Memory B cell (primary cell): ENCODE measurements at regions not wholly inside any gene's neighbourhood (a gene's known extent, or its start where the extent isn't known, plus 50 kb on each side); places are given as distances from the start of the nearest gene placed in this dataset.
"Not testable (repeated sequence)": the region's sequence is repeated elsewhere in the genome, so short reads cannot be mapped to it uniquely, and the experiment has no call there.

Experiments used
- ATAC-seq: fragments of 150-1000 bp; cut with Tn5 transposase; 2 replicates; pipeline ENCODE4 v1.10.0; 2021; ENCODE audit warnings: low read depth, mild to moderate bottlenecking, moderate library complexity
- DNase-seq, 2 donors: peaks; one replicate each; pipeline ENCODE4 v3.0.0; 2022; ENCODE audit warnings: low spot score in 2 of 2
- H3K27ac Mint-ChIP-seq: one replicate; pipeline ENCODE4 v1.8.0; 2022; ENCODE audit warnings: mild to moderate bottlenecking, moderate library complexity, mixed read lengths
- H3K27me3 Mint-ChIP-seq: one replicate; pipeline ENCODE4 v1.8.0; 2022; ENCODE audit warnings: mixed read lengths
- H3K36me3 Mint-ChIP-seq: one replicate; pipeline ENCODE4 v1.8.0; 2022; ENCODE audit warnings: mild to moderate bottlenecking, mixed read lengths
- H3K4me1 Mint-ChIP-seq: one replicate; pipeline ENCODE4 v1.8.0; 2022; ENCODE audit warnings: mixed read lengths
- H3K4me3 Mint-ChIP-seq: one replicate; pipeline ENCODE4 v1.8.0; 2022; ENCODE audit warnings: mild to moderate bottlenecking, moderate library complexity, mixed read lengths
- H3K9me3 Mint-ChIP-seq: one replicate; pipeline ENCODE4 v1.8.0; 2022; ENCODE audit warnings: mixed read lengths

- ATAC-seq (no peak), DNase-seq (no peak)
- H3K27ac Mint-ChIP-seq: no peak overlapping the region
- H3K4me1 Mint-ChIP-seq: no peaks in the 10 kb centered on the region
- H3K9me3 Mint-ChIP-seq: peaks cover 8% of the 10 kb centered on the region
- H3K4me3 Mint-ChIP-seq: no peak overlapping the region
- H3K36me3 Mint-ChIP-seq: no peaks in the 10 kb centered on the region
- no peaks in the 10 kb centered on the region for H3K27me3 Mint-ChIP-seq
Measured at GRCh38 chr18:29779096-29779495, 1263.4 kb downstream of the DSC3 start.

- Mint-ChIP-seq H3K4me1 (no peaks in the 10 kb centered on the region), H3K27me3 (no peaks in the 10 kb centered on the region), H3K27ac (no peak overlapping the region), H3K9me3 (peaks cover 12% of the 10 kb centered on the region), H3K4me3 (no peak overlapping the region), H3K36me3 (no peaks in the 10 kb centered on the region)
- DNase-seq: no peak
- no peak for ATAC-seq
Measured at GRCh38 chr18:29753379-29753778, 1289.2 kb downstream of the DSC3 start.

- DNase-seq (no peak), ATAC-seq (no peak)
- Mint-ChIP-seq H3K4me3 (no peak overlapping the region), H3K27me3 (no peaks in the 10 kb centered on the region), H3K36me3 (no peaks in the 10 kb centered on the region), H3K27ac (no peak overlapping the region), H3K4me1 (no peaks in the 10 kb centered on the region), H3K9me3 (peaks cover 13% of the 10 kb centered on the region)
Measured at GRCh38 chr18:29749704-29750103, 1292.8 kb downstream of the DSC3 start.

GRCh38 chr18:29741461-29741860, 1301.1 kb downstream of the DSC3 start:
- Mint-ChIP-seq H3K36me3 (no peaks in the 10 kb centered on the region), H3K27ac (no peak overlapping the region), H3K27me3 (no peaks in the 10 kb centered on the region), H3K4me3 (no peak overlapping the region), H3K4me1 (no peaks in the 10 kb centered on the region), H3K9me3 (no peaks in the 10 kb centered on the region)
- ATAC-seq (no peak), DNase-seq (no peak)

- no peak overlapping the region for H3K4me3 Mint-ChIP-seq
- H3K27ac Mint-ChIP-seq: no peak overlapping the region
- DNase-seq: no peak
- peaks cover 4% of the 10 kb centered on the region for H3K9me3 Mint-ChIP-seq
- H3K36me3 Mint-ChIP-seq: no peaks in the 10 kb centered on the region
- H3K4me1 Mint-ChIP-seq: no peaks in the 10 kb centered on the region
- ATAC-seq: no peak
- H3K27me3 Mint-ChIP-seq: no peaks in the 10 kb centered on the region
Measured at GRCh38 chr18:29737620-29738019, 1304.9 kb downstream of the DSC3 start.

- ATAC-seq (no peak), DNase-seq (no peak)
- H3K27ac Mint-ChIP-seq: no peak overlapping the region
- H3K27me3 Mint-ChIP-seq: no peaks in the 10 kb centered on the region
- no peaks in the 10 kb centered on the region for H3K36me3 Mint-ChIP-seq
- H3K4me3 Mint-ChIP-seq: no peak overlapping the region
- H3K4me1 Mint-ChIP-seq: no peaks in the 10 kb centered on the region
- peaks cover 4% of the 10 kb centered on the region for H3K9me3 Mint-ChIP-seq
Measured at GRCh38 chr18:29737190-29737589, 1305.4 kb downstream of the DSC3 start.

- no peaks in the 10 kb centered on the region for H3K36me3 Mint-ChIP-seq
- no peaks in the 10 kb centered on the region for H3K4me1 Mint-ChIP-seq
- H3K9me3 Mint-ChIP-seq: peaks cover 6% of the 10 kb centered on the region
- no peak overlapping the region for H3K4me3 Mint-ChIP-seq
- DNase-seq (no peak), ATAC-seq (no peak)
- H3K27me3 Mint-ChIP-seq: no peaks in the 10 kb centered on the region
- H3K27ac Mint-ChIP-seq: no peak overlapping the region
Measured at GRCh38 chr18:29730073-29730472, 1312.5 kb downstream of the DSC3 start.

GRCh38 chr18:29726646-29727045, 1315.9 kb downstream of the DSC3 start:
- DNase-seq (no peak), ATAC-seq (no peak)
- Mint-ChIP-seq H3K9me3 (peaks cover 10% of the 10 kb centered on the region), H3K27me3 (no peaks in the 10 kb centered on the region), H3K4me3 (no peak overlapping the region), H3K27ac (no peak overlapping the region), H3K4me1 (no peaks in the 10 kb centered on the region), H3K36me3 (no peaks in the 10 kb centered on the region)

GRCh38 chr18:29723486-29723885, 1319.1 kb downstream of the DSC3 start:
- not testable (repeated sequence) for ATAC-seq, H3K27ac Mint-ChIP-seq, H3K36me3 Mint-ChIP-seq, DNase-seq, H3K4me3 Mint-ChIP-seq, H3K4me1 Mint-ChIP-seq, H3K27me3 Mint-ChIP-seq
- H3K9me3 Mint-ChIP-seq: peaks cover 10% of the 10 kb centered on the region

GRCh38 chr18:29715960-29716359, 1326.6 kb downstream of the DSC3 start:
- H3K4me1 Mint-ChIP-seq, DNase-seq, ATAC-seq, H3K27ac Mint-ChIP-seq, H3K36me3 Mint-ChIP-seq, H3K9me3 Mint-ChIP-seq, H3K4me3 Mint-ChIP-seq, H3K27me3 Mint-ChIP-seq: not testable (repeated sequence)

GRCh38 chr18:29712785-29713184, 1329.8 kb downstream of the DSC3 start:
- Mint-ChIP-seq H3K4me1 (no peaks in the 10 kb centered on the region), H3K27me3 (no peaks in the 10 kb centered on the region), H3K9me3 (peaks cover 2% of the 10 kb centered on the region), H3K4me3 (no peak overlapping the region), H3K36me3 (no peaks in the 10 kb centered on the region), H3K27ac (no peak overlapping the region)
- DNase-seq (no peak), ATAC-seq (no peak)

- H3K4me1 Mint-ChIP-seq: no peaks in the 10 kb centered on the region
- no peaks in the 10 kb centered on the region for H3K36me3 Mint-ChIP-seq
Measured at GRCh38 chr18:29711932-29712331, 1330.6 kb downstream of the DSC3 start.

GRCh38 chr18:29693334-29693733, 1349.2 kb downstream of the DSC3 start:
- no peaks in the 10 kb centered on the region for H3K27me3 Mint-ChIP-seq
- ATAC-seq: no peak
- no peaks in the 10 kb centered on the region for H3K36me3 Mint-ChIP-seq
- no peak overlapping the region for H3K4me3 Mint-ChIP-seq
- H3K27ac Mint-ChIP-seq: no peak overlapping the region
- H3K4me1 Mint-ChIP-seq: no peaks in the 10 kb centered on the region
- peaks cover 7% of the 10 kb centered on the region for H3K9me3 Mint-ChIP-seq
- no peak for DNase-seq

More at GRCh38 chr18:29711932-29712331, 1330.6 kb downstream of the DSC3 start:
- DNase-seq (no peak), ATAC-seq (no peak)
- no peaks in the 10 kb centered on the region for H3K27me3 Mint-ChIP-seq
- no peak overlapping the region for H3K4me3 Mint-ChIP-seq
- H3K9me3 Mint-ChIP-seq: peaks cover 2% of the 10 kb centered on the region
- no peak overlapping the region for H3K27ac Mint-ChIP-seq

- no peak overlapping the region for H3K4me3 Mint-ChIP-seq
- no peak overlapping the region for H3K27ac Mint-ChIP-seq
- no peak for DNase-seq
- H3K36me3 Mint-ChIP-seq: no peaks in the 10 kb centered on the region
- H3K27me3 Mint-ChIP-seq: no peaks in the 10 kb centered on the region
- H3K4me1 Mint-ChIP-seq: no peaks in the 10 kb centered on the region
- H3K9me3 Mint-ChIP-seq: peaks cover 11% of the 10 kb centered on the region
- no peak for ATAC-seq
Measured at GRCh38 chr18:29681578-29681977, 1361.0 kb downstream of the DSC3 start.

GRCh38 chr18:29664278-29665036, 1378.1 kb downstream of the DSC3 start:
- Mint-ChIP-seq H3K36me3 (no peaks in the 10 kb centered on the region), H3K9me3 (peaks cover 2% of the 10 kb centered on the region), H3K4me1 (no peaks in the 10 kb centered on the region), H3K27ac (no peak overlapping the region), H3K27me3 (no peaks in the 10 kb centered on the region), H3K4me3 (no peak overlapping the region)
- no peak for ATAC-seq
- no peak for DNase-seq
